IMR-90 (cell line): ENCODE measurements at regions not wholly inside any gene's neighbourhood (a gene's known extent, or its start where the extent isn't known, plus 50 kb on each side); places are given as distances from the start of the nearest gene placed in this dataset.

ENCODE experiments used
- ATAC-seq: fragments of 200-7000 bp; cut with Tn5 transposase; 2 replicates; pipeline ENCODE4 v1.9.1; 2020; ENCODE audit warnings: low read depth, mild to moderate bottlenecking, moderate library complexity
- BruUV-seq: library from RNA; stranded (reverse); fragments of 400-500 nt; replicated peaks from 2 replicates; lab custom pipeline; 2021; lab: Mats Ljungman, UMichigan
- CTCF ChIA-PET: fragments of 300-600 bp; formaldehyde crosslinking; extraction: SDS; loops from one replicate; lab custom pipeline; 2021; ENCODE audit warnings: antibody characterized with exemption; lab: Yijun Ruan, JAX
- POLR2A ChIA-PET: fragments of 300-600 bp; sonication (Branson Sonifier 250); formaldehyde crosslinking; loops from one replicate; lab custom pipeline; 2022; ENCODE audit warnings: antibody characterized with exemption; ENCODE audit not compliant: unreplicated experiment; lab: Charles Lee
- DNase-seq: peaks from one replicate; pipeline ENCODE4 v3.0.0; 2013
- H2AFZ ChIP-seq: replicated peaks from 2 replicates; pipeline ENCODE3; 2013; ENCODE audit warnings: low read length, mild to moderate bottlenecking; ENCODE audit not compliant: poor library complexity
- H2AK5ac ChIP-seq: 2 replicates; pipeline ENCODE4 v1.6.1; 2013; ENCODE audit warnings: low read depth, low read length, inconsistent platforms
- H2AK9ac ChIP-seq: replicated peaks from 2 replicates; pipeline ENCODE3; 2013; ENCODE audit warnings: mild to moderate bottlenecking, low read depth, low read length, moderate library complexity; ENCODE audit not compliant: poor library complexity
- H2BK120ac ChIP-seq: 2 replicates; pipeline ENCODE4 v1.6.1; 2013; ENCODE audit warnings: low read depth, low read length, inconsistent platforms
- H2BK15ac ChIP-seq: 3 replicates; pipeline ENCODE4 v1.6.1; 2013; ENCODE audit warnings: low read depth, low read length, inconsistent platforms
- H2BK20ac ChIP-seq: 2 replicates; pipeline ENCODE4 v1.6.1; 2013; ENCODE audit warnings: low read depth, mild to moderate bottlenecking, inconsistent platforms, low read length, moderate library complexity
- H2BK5ac ChIP-seq: 2 replicates; pipeline ENCODE4 v1.6.1; 2013; ENCODE audit warnings: mild to moderate bottlenecking, low read depth, low read length, inconsistent platforms; ENCODE audit not compliant: poor library complexity, severe bottlenecking
- H3K14ac ChIP-seq: replicated peaks from 2 replicates; pipeline ENCODE4 v1.6.1; 2013; ENCODE audit warnings: low read depth, low read length, inconsistent platforms
- H3K18ac ChIP-seq: 2 replicates; pipeline ENCODE4 v1.6.1; 2013; ENCODE audit warnings: low read depth, low read length, control low read depth
- H3K23ac ChIP-seq: 2 replicates; pipeline ENCODE4 v1.6.1; 2013; ENCODE audit warnings: low read depth, low read length, inconsistent platforms
- H3K27ac ChIP-seq: 2 replicates; pipeline ENCODE4 v1.5.1; 2013; ENCODE audit warnings: mild to moderate bottlenecking, control low read depth, low read length; ENCODE audit not compliant: insufficient read depth
- H3K27me3 ChIP-seq: 2 replicates; pipeline ENCODE4 v1.6.1; 2013; ENCODE audit warnings: low read length; ENCODE audit not compliant: control insufficient read depth, insufficient read depth
- H3K36me3 ChIP-seq: 2 replicates; pipeline ENCODE4 v1.6.1; 2013; ENCODE audit warnings: low read length, mixed read lengths; ENCODE audit not compliant: control insufficient read depth, insufficient read depth
- H3K4ac ChIP-seq: 2 replicates; pipeline ENCODE4 v1.6.1; 2013; ENCODE audit warnings: low read depth, low read length, inconsistent platforms
- H3K4me1 ChIP-seq: 2 replicates; pipeline ENCODE4 v1.6.1; 2013; ENCODE audit warnings: low read length, mixed read lengths; ENCODE audit not compliant: control insufficient read depth, insufficient read depth
- H3K4me2 ChIP-seq: 2 replicates; pipeline ENCODE4 v1.6.1; 2013; ENCODE audit warnings: low read depth, mild to moderate bottlenecking, control low read depth, low read length, moderate library complexity
- H3K4me3 ChIP-seq: 2 replicates; pipeline ENCODE4 v1.5.1; 2013; ENCODE audit warnings: low read depth, mild to moderate bottlenecking, control low read depth, low read length, moderate library complexity; ENCODE audit not compliant: insufficient read depth
- H3K56ac ChIP-seq: 2 replicates; pipeline ENCODE4 v1.6.1; 2013; ENCODE audit warnings: low read length, inconsistent platforms; ENCODE audit not compliant: insufficient read depth; ENCODE audit errors: extremely low read depth
- H3K79me1 ChIP-seq, 2 experiments: 2 replicates each; pipeline ENCODE4 v1.6.1; 2013; ENCODE audit warnings: low read length in 2 of 2, inconsistent platforms in 1 of 2, low read depth in 1 of 2
- H3K9ac ChIP-seq: 2 replicates; pipeline ENCODE4 v1.6.1; 2013; ENCODE audit warnings: low read depth, low read length, control low read depth
- H3K9me1 ChIP-seq: 2 replicates; pipeline ENCODE4 v1.6.1; 2013; ENCODE audit warnings: low read length, inconsistent platforms; ENCODE audit not compliant: insufficient read depth
- H3K9me3 ChIP-seq: 2 replicates; pipeline ENCODE4 v1.6.1; 2013; ENCODE audit warnings: low read length; ENCODE audit not compliant: control insufficient read depth, insufficient read depth
- H4K20me1 ChIP-seq: 2 replicates; pipeline ENCODE4 v1.6.1; 2013; ENCODE audit warnings: low read length, inconsistent platforms; ENCODE audit not compliant: insufficient read depth
- H4K5ac ChIP-seq: 2 replicates; pipeline ENCODE4 v1.6.1; 2013; ENCODE audit warnings: mild to moderate bottlenecking, low read depth, low read length, control low read depth
- H4K8ac ChIP-seq, 2 experiments: 2 replicates each; pipeline ENCODE4 v1.6.1; 2013; ENCODE audit warnings: low read depth in 2 of 2, low read length in 2 of 2, control low read depth in 1 of 2, inconsistent platforms in 1 of 2
- H4K91ac ChIP-seq: 2 replicates; pipeline ENCODE4 v1.6.1; 2013; ENCODE audit warnings: low read depth, low read length, inconsistent platforms; ENCODE audit not compliant: insufficient read depth
- BHLHE40 ChIP-seq: fragments of 150-350 bp; IDR thresholded peaks from 2 replicates; pipeline ENCODE4 v1.6.1; 2016; ENCODE audit warnings: mild to moderate bottlenecking, low read depth, low read length
- CEBPB ChIP-seq: IDR thresholded peaks from 2 replicates; pipeline ENCODE4 v1.6.1; 2012; ENCODE audit warnings: low read depth, low read length, improper control_type of control experiment
- CHD1 ChIP-seq: IDR thresholded peaks from 2 replicates; pipeline ENCODE4 v1.6.1; 2012; ENCODE audit warnings: low read depth, low read length, improper control_type of control experiment
- MAFK ChIP-seq: IDR thresholded peaks from 2 replicates; pipeline ENCODE4 v1.6.1; 2012; ENCODE audit warnings: low read depth, low read length, improper control_type of control experiment
- MXI1 ChIP-seq: IDR thresholded peaks from 2 replicates; pipeline ENCODE4 v1.6.1; 2012; ENCODE audit warnings: low read depth, mild to moderate bottlenecking, low read length, moderate library complexity, borderline replicate concordance
- RCOR1 ChIP-seq: IDR thresholded peaks from 2 replicates; pipeline ENCODE4 v1.6.1; 2012; ENCODE audit warnings: mild to moderate bottlenecking, low read length, improper control_type of control experiment; ENCODE audit not compliant: insufficient replicate concordance
- RFX5 ChIP-seq: IDR thresholded peaks from 2 replicates; pipeline ENCODE4 v1.8.0; 2012; ENCODE audit warnings: low read depth, mild to moderate bottlenecking, low read length, moderate library complexity
- WGBS, 2 experiments: methylation state at CpG; one replicate each; pipeline versions ENCODE4 v1.1.5 to v1.1.7; 2013; ENCODE audit warnings: missing lambda C conversion rate in 2 of 2; ENCODE audit not compliant: insufficient read length in 1 of 2; ENCODE audit errors: extremely low coverage in 2 of 2; 5-methylcytosine and 5-hydroxymethylcytosine counted together
- dilution Hi-C: fragments of 300-500 bp; cut with HindIII; formaldehyde crosslinking; loops from one replicate; pipeline ENCODE4 v1.14.3; 2018; ENCODE audit warnings: low sequenced_read_pairs; ENCODE audit not compliant: unreplicated experiment
- in situ Hi-C: fragments of 300-500 bp; cut with MboI; formaldehyde crosslinking; loops from 3 replicates; pipeline ENCODE4 v1.14.3; 2019; ENCODE audit warnings: low sequenced_read_pairs, inconsistent platforms, mixed read lengths
- intact Hi-C: fragments of 100-400 bp; cut with micrococcal nuclease; formaldehyde crosslinking; loops from 2 replicates; pipeline ENCODE4 v1.10.0; 2022
- TF ChIP-seq, protein P1 (sequence below): conservative IDR thresholded peaks from 2 replicates; pipeline ENCODE4 v1.5.1; 2012; ENCODE audit warnings: mild to moderate bottlenecking, low read depth, low read length, improper control_type of control experiment
- TF ChIP-seq, protein P2 (sequence below): fragments of 150-350 bp; IDR thresholded peaks from 2 replicates; pipeline ENCODE4 v1.6.1; 2017; ENCODE audit warnings: mild to moderate bottlenecking, antibody characterized with exemption, low read length, low read depth

DNA sequence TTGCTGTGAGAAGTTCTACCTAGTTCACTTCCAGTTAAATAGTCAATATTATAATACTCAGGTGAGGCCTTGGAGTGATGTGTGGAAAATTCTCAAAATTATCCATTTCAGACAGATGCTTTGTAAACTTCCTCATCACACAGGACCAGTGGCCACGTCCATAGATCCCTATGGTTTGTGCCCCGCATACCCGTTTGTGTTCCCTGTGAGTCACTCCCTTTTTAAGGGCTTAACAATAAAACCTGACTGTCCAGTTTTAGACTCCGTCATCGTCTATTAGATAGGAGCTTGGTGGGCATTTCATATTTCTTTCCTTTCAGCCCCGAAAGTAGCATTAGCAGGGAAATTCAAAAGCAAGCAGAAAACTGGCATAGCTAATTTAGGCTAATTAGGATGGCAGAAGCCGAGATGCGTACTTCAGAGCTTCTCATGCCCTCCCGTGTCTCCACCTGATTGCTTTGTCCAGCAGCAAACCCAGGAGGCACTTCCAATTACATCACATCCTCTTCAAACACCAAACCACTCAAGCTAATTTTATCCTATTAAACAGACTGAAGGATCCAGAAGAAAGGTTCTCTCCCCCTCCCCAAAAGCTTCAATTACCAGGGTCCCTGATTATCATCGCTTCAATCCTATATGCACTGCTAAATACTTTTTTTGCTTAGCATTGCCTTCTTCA is 186.6 kb upstream of the OTX2 start:
- Histone ChIP-seq H3K23ac (no peak overlapping the region), H3K36me3 (no peaks in the 10 kb centered on the region), H2BK20ac (no peak overlapping the region), H4K8ac (no peak overlapping the region), H3K4me2 (no peak overlapping the region), H3K79me1 (no peaks in the 10 kb centered on the region), H3K27ac (no peak overlapping the region), H3K9me3 (peaks cover 8% of the 10 kb centered on the region), H4K5ac (no peak overlapping the region), H2AFZ (no peak overlapping the region), H3K4ac (no peak overlapping the region), H3K9ac (no peak overlapping the region), H2AK5ac (no peak overlapping the region), H2BK120ac (no peak overlapping the region), H2AK9ac (no peak overlapping the region), H2BK5ac (no peak overlapping the region), H3K56ac (no peak overlapping the region), H4K20me1 (no peaks in the 10 kb centered on the region), H3K18ac (no peak overlapping the region), H4K91ac (no peak overlapping the region), H3K4me1 (no peaks in the 10 kb centered on the region), H2BK15ac (no peak overlapping the region), H3K9me1 (no peaks in the 10 kb centered on the region), H3K27me3 (no peaks in the 10 kb centered on the region), H3K14ac (no peak overlapping the region), H3K4me3 (no peak overlapping the region)
- no TSS peak for BruUV-seq
- in situ Hi-C loops (no loop called here), dilution Hi-C loops (no loop called here), intact Hi-C loops (no loop called here)
- ChIA-PET POLR2A (no interaction called here), CTCF (interaction anchor here (0.6 kb wide), 1 partner anchor 127 kb away, joined by 3 read pairs; no protein-coding TSS in a partner anchor)
- TF ChIP-seq RFX5 (no peak), MAFK (no peak), RCOR1 (no peak), BHLHE40 (no peak), CEBPB (no peak), CHD1 (no peak), MXI1 (no peak)
- TF ChIP-seq, protein P1, sequence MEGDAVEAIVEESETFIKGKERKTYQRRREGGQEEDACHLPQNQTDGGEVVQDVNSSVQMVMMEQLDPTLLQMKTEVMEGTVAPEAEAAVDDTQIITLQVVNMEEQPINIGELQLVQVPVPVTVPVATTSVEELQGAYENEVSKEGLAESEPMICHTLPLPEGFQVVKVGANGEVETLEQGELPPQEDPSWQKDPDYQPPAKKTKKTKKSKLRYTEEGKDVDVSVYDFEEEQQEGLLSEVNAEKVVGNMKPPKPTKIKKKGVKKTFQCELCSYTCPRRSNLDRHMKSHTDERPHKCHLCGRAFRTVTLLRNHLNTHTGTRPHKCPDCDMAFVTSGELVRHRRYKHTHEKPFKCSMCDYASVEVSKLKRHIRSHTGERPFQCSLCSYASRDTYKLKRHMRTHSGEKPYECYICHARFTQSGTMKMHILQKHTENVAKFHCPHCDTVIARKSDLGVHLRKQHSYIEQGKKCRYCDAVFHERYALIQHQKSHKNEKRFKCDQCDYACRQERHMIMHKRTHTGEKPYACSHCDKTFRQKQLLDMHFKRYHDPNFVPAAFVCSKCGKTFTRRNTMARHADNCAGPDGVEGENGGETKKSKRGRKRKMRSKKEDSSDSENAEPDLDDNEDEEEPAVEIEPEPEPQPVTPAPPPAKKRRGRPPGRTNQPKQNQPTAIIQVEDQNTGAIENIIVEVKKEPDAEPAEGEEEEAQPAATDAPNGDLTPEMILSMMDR: no peak
- TF ChIP-seq, protein P2, sequence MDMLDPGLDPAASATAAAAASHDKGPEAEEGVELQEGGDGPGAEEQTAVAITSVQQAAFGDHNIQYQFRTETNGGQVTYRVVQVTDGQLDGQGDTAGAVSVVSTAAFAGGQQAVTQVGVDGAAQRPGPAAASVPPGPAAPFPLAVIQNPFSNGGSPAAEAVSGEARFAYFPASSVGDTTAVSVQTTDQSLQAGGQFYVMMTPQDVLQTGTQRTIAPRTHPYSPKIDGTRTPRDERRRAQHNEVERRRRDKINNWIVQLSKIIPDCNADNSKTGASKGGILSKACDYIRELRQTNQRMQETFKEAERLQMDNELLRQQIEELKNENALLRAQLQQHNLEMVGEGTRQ: no peak
- ATAC-seq: no peak
- WGBS, 2 experiments: no CpG with 5 or more reads among the region's 10 CpGs
- DNase-seq: no peak
